HepG2 (cell line): ENCODE measurements at regions not wholly inside any gene's neighbourhood (a gene's known extent, or its start where the extent isn't known, plus 50 kb on each side); places are given as distances from the start of the nearest gene placed in this dataset.

ENCODE experiments used
- CREB1 ChIP-seq, 2 experiments: fragments of 450-650 bp in 1 of 2; IDR thresholded peaks; 2 replicates each; pipeline ENCODE4 v1.6.1; 2016 to 2017; ENCODE audit warnings: control low read depth in 1 of 2, mild to moderate bottlenecking in 1 of 2, missing compliant biosample characterization in 1 of 2, missing genetic modification characterization in 1 of 2
- EZH2 ChIP-seq: conservative IDR thresholded peaks from 2 replicates; pipeline ENCODE4 v1.6.1; 2012; ENCODE audit warnings: mild to moderate bottlenecking, low read depth, low read length, moderate library complexity
- HIVEP1 ChIP-seq: sonication (generic); formaldehyde crosslinking; IDR thresholded peaks from 2 replicates; pipeline ENCODE4 v1.4.0; 2020; ENCODE audit warnings: mild to moderate bottlenecking, missing genetic modification reagents
- MAX ChIP-seq: IDR thresholded peaks from 2 replicates; pipeline ENCODE4 v1.6.1; 2012; ENCODE audit warnings: inconsistent platforms
- SMARCC2 ChIP-seq: fragments of 450-650 bp; IDR thresholded peaks from 2 replicates; pipeline ENCODE4 v1.6.1; 2017; ENCODE audit warnings: antibody characterized with exemption, mild to moderate bottlenecking
- ZMYM2 ChIP-seq: sonication (generic); formaldehyde crosslinking; IDR thresholded peaks from 2 replicates; pipeline ENCODE4 v1.8.0; 2022; ENCODE audit warnings: mild to moderate bottlenecking, missing genetic modification reagents
- ZNF274 ChIP-seq: sonication (generic); formaldehyde crosslinking; IDR thresholded peaks from 2 replicates; pipeline ENCODE4 v1.5.1; 2020; ENCODE audit warnings: mild to moderate bottlenecking, missing genetic modification reagents
- ZNF331 ChIP-seq: sonication (generic); formaldehyde crosslinking; IDR thresholded peaks from 2 replicates; pipeline ENCODE4 v1.4.0; 2020; ENCODE audit warnings: missing genetic modification reagents

GRCh38 chr2:3005859-3006501, 371.6 kb downstream of the EIPR1 start:
- TF ChIP-seq HIVEP1 (no peak), EZH2 (no peak), CREB1 (IDR thresholded peaks at IDR 0.05) (no peak), CREB1 (CRISPR knock-in tag; IDR thresholded peaks at IDR 0.05) (no peak), ZNF274 (no peak), ZMYM2 (no peak), ZNF331 (CRISPR knock-in tag) (no peak), MAX (no peak), SMARCC2 (no peak)
